ENCODE measurements at regions not wholly inside any gene's neighbourhood (a gene's known extent, or its start where the extent isn't known, plus 50 kb on each side); places are given as distances from the start of the nearest gene placed in this dataset.

DNA sequence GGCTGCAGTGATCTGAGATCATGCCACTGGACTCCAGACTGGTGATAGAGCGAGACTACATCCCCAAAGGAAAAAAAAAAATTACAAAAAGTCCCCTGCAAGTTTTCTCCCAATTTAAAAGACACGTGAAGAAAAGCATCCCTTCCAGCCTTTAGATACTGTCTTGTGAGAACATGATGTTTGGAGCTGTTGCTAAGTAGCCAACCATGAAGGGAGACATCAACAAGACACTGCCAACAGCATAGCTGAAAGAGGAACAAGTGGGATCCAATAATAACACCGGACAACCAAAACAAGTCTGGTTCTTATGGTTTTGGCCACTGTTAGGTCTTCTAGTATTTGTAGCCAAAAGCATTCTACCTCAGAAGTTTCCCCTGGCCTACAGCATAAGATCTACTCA, 118.9 kb upstream of the CCDC180 start:
- Histone ChIP-seq H3K4me2 (no peak overlapping the region), H3K27me3 (ENCODE audit: insufficient read depth) (no peaks in the 10 kb centered on the region), H3K9me2 (ENCODE audit: insufficient read depth) (no peaks in the 10 kb centered on the region), H3K36me3 (ENCODE audit: insufficient read depth) (peaks cover 40% of the 10 kb centered on the region), H3K79me2 (replicated peaks; ENCODE audit: insufficient read depth) (peaks cover 12% of the 10 kb centered on the region; the same call in 1 of the 2 replicates), H3K27ac (ENCODE audit: low read depth) (no peak overlapping the region), H2AFZ (no peak overlapping the region), H3F3A (replicated peaks; ENCODE audit: low read depth) (no peaks in the 10 kb centered on the region; the same call in 1 of the 2 replicates), H3K4me1 (ENCODE audit: insufficient read depth) (peaks cover 6% of the 10 kb centered on the region), H3K4me3 (no peak overlapping the region), H4K20me1 (replicated peaks; ENCODE audit: insufficient read depth) (no peaks in the 10 kb centered on the region)
- Mint-ChIP-seq H3K4me3 (no peak overlapping the region), H3K27me3 (ENCODE audit: insufficient read depth, low read depth, poor library complexity) (no peaks in the 10 kb centered on the region), H3K4me1 (peaks cover 13% of the 10 kb centered on the region; the same call in 2 of the 3 replicates), H3K36me3 (ENCODE audit: low read depth) (peaks cover 85% of the 10 kb centered on the region), H3K9me3 (no peaks in the 10 kb centered on the region), H3K27ac (no peak overlapping the region)
- TF ChIP-seq POLR2AphosphoS5 (IDR thresholded peaks at IDR 0.05; ENCODE audit: low read depth) (no peak), JUNB (IDR thresholded peaks at IDR 0.05; ENCODE audit: unreplicated experiment) (no peak), CREB1 (CRISPR knock-in tag; IDR thresholded peaks at IDR 0.05; ENCODE audit: low read depth) (no peak), EZH2 (IDR thresholded peaks at IDR 0.05; ENCODE audit: low read depth, unreplicated experiment) (no peak), NANOG (IDR thresholded peaks at IDR 0.05; ENCODE audit: borderline replicate concordance) (no peak), STAT1 (IDR thresholded peaks at IDR 0.05; ENCODE audit: unreplicated experiment) (no peak), ZNF114 (CRISPR knock-in tag; IDR thresholded peaks at IDR 0.05) (no peak), EZH2phosphoT487 (IDR thresholded peaks at IDR 0.05; ENCODE audit: unreplicated experiment) (no peak), ZNF331 (CRISPR knock-in tag; IDR thresholded peaks at IDR 0.05; ENCODE audit: low read depth) (no peak)
- TF ChIP-seq, protein P1, sequence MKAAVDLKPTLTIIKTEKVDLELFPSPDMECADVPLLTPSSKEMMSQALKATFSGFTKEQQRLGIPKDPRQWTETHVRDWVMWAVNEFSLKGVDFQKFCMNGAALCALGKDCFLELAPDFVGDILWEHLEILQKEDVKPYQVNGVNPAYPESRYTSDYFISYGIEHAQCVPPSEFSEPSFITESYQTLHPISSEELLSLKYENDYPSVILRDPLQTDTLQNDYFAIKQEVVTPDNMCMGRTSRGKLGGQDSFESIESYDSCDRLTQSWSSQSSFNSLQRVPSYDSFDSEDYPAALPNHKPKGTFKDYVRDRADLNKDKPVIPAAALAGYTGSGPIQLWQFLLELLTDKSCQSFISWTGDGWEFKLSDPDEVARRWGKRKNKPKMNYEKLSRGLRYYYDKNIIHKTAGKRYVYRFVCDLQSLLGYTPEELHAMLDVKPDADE (IDR thresholded peaks at IDR 0.05): no peak
- TF ChIP-seq, protein P2, sequence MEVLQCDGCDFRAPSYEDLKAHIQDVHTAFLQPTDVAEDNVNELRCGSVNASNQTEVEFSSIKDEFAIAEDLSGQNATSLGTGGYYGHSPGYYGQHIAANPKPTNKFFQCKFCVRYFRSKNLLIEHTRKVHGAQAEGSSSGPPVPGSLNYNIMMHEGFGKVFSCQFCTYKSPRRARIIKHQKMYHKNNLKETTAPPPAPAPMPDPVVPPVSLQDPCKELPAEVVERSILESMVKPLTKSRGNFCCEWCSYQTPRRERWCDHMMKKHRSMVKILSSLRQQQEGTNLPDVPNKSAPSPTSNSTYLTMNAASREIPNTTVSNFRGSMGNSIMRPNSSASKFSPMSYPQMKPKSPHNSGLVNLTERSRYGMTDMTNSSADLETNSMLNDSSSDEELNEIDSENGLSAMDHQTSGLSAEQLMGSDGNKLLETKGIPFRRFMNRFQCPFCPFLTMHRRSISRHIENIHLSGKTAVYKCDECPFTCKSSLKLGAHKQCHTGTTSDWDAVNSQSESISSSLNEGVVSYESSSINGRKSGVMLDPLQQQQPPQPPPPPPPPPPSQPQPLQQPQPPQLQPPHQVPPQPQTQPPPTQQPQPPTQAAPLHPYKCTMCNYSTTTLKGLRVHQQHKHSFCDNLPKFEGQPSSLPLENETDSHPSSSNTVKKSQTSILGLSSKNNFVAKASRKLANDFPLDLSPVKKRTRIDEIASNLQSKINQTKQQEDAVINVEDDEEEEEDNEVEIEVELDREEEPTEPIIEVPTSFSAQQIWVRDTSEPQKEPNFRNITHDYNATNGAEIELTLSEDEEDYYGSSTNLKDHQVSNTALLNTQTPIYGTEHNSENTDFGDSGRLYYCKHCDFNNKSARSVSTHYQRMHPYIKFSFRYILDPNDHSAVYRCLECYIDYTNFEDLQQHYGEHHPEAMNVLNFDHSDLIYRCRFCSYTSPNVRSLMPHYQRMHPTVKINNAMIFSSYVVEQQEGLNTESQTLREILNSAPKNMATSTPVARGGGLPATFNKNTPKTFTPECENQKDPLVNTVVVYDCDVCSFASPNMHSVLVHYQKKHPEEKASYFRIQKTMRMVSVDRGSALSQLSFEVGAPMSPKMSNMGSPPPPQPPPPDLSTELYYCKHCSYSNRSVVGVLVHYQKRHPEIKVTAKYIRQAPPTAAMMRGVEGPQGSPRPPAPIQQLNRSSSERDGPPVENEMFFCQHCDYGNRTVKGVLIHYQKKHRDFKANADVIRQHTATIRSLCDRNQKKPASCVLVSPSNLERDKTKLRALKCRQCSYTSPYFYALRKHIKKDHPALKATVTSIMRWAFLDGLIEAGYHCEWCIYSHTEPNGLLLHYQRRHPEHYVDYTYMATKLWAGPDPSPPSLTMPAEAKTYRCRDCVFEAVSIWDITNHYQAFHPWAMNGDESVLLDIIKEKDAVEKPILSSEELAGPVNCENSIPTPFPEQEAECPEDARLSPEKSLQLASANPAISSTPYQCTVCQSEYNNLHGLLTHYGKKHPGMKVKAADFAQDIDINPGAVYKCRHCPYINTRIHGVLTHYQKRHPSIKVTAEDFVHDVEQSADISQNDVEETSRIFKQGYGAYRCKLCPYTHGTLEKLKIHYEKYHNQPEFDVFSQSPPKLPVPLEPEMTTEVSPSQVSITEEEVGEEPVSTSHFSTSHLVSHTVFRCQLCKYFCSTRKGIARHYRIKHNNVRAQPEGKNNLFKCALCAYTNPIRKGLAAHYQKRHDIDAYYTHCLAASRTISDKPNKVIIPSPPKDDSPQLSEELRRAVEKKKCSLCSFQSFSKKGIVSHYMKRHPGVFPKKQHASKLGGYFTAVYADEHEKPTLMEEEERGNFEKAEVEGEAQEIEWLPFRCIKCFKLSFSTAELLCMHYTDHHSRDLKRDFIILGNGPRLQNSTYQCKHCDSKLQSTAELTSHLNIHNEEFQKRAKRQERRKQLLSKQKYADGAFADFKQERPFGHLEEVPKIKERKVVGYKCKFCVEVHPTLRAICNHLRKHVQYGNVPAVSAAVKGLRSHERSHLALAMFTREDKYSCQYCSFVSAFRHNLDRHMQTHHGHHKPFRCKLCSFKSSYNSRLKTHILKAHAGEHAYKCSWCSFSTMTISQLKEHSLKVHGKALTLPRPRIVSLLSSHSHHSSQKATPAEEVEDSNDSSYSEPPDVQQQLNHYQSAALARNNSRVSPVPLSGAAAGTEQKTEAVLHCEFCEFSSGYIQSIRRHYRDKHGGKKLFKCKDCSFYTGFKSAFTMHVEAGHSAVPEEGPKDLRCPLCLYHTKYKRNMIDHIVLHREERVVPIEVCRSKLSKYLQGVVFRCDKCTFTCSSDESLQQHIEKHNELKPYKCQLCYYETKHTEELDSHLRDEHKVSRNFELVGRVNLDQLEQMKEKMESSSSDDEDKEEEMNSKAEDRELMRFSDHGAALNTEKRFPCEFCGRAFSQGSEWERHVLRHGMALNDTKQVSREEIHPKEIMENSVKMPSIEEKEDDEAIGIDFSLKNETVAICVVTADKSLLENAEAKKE (CRISPR knock-in tag; IDR thresholded peaks at IDR 0.05): no peak
- TF ChIP-seq, protein P3, sequence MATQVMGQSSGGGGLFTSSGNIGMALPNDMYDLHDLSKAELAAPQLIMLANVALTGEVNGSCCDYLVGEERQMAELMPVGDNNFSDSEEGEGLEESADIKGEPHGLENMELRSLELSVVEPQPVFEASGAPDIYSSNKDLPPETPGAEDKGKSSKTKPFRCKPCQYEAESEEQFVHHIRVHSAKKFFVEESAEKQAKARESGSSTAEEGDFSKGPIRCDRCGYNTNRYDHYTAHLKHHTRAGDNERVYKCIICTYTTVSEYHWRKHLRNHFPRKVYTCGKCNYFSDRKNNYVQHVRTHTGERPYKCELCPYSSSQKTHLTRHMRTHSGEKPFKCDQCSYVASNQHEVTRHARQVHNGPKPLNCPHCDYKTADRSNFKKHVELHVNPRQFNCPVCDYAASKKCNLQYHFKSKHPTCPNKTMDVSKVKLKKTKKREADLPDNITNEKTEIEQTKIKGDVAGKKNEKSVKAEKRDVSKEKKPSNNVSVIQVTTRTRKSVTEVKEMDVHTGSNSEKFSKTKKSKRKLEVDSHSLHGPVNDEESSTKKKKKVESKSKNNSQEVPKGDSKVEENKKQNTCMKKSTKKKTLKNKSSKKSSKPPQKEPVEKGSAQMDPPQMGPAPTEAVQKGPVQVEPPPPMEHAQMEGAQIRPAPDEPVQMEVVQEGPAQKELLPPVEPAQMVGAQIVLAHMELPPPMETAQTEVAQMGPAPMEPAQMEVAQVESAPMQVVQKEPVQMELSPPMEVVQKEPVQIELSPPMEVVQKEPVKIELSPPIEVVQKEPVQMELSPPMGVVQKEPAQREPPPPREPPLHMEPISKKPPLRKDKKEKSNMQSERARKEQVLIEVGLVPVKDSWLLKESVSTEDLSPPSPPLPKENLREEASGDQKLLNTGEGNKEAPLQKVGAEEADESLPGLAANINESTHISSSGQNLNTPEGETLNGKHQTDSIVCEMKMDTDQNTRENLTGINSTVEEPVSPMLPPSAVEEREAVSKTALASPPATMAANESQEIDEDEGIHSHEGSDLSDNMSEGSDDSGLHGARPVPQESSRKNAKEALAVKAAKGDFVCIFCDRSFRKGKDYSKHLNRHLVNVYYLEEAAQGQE (IDR thresholded peaks at IDR 0.05; ENCODE audit: unreplicated experiment): no peak
- TF ChIP-seq, protein P4, sequence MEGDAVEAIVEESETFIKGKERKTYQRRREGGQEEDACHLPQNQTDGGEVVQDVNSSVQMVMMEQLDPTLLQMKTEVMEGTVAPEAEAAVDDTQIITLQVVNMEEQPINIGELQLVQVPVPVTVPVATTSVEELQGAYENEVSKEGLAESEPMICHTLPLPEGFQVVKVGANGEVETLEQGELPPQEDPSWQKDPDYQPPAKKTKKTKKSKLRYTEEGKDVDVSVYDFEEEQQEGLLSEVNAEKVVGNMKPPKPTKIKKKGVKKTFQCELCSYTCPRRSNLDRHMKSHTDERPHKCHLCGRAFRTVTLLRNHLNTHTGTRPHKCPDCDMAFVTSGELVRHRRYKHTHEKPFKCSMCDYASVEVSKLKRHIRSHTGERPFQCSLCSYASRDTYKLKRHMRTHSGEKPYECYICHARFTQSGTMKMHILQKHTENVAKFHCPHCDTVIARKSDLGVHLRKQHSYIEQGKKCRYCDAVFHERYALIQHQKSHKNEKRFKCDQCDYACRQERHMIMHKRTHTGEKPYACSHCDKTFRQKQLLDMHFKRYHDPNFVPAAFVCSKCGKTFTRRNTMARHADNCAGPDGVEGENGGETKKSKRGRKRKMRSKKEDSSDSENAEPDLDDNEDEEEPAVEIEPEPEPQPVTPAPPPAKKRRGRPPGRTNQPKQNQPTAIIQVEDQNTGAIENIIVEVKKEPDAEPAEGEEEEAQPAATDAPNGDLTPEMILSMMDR (conservative IDR thresholded peaks at IDR 0.05; ENCODE audit: low read depth in 2 of 2): no peak
- no peak for ATAC-seq
- no peak for DNase-seq (ENCODE audit: low spot score)
